Stomach smooth muscle (tissue), 2 donors: ENCODE measurements at regions not wholly inside any gene's neighbourhood (a gene's known extent, or its start where the extent isn't known, plus 50 kb on each side); places are given as distances from the start of the nearest gene placed in this dataset.

Experiments used
- H3K27ac ChIP-seq: one replicate; pipeline ENCODE4 v1.7.0; 2013; ENCODE audit warnings: mild to moderate bottlenecking, low read length, inconsistent platforms
- H3K27me3 ChIP-seq, 2 donors: one replicate each; pipeline ENCODE4 v1.7.0; 2013; ENCODE audit warnings: low read length in 2 of 2; ENCODE audit not compliant: insufficient read depth in 2 of 2, control insufficient read depth in 1 of 2
- H3K36me3 ChIP-seq, 2 donors: one replicate each; pipeline ENCODE4 v1.7.0; 2013; ENCODE audit warnings: low read length in 2 of 2; ENCODE audit not compliant: control insufficient read depth in 2 of 2, insufficient read depth in 2 of 2
- H3K4me1 ChIP-seq: one replicate; pipeline ENCODE4 v1.7.0; 2013; ENCODE audit warnings: low read length; ENCODE audit not compliant: control insufficient read depth, insufficient read depth
- H3K4me3 ChIP-seq, 2 donors: one replicate each; pipeline ENCODE4 v1.7.0; 2013; ENCODE audit warnings: low read length in 2 of 2
- H3K9ac ChIP-seq, 2 donors: one replicate each; pipeline ENCODE4 v1.7.0; 2013; ENCODE audit warnings: low read length in 2 of 2, mild to moderate bottlenecking in 1 of 2
- H3K9me3 ChIP-seq, 2 donors: one replicate each; pipeline ENCODE4 v1.7.0; 2013; ENCODE audit warnings: low read length in 2 of 2; ENCODE audit not compliant: control insufficient read depth in 2 of 2
- donor health status: healthy.
- donor health status: Pancreatic carcinoma.

DNA sequence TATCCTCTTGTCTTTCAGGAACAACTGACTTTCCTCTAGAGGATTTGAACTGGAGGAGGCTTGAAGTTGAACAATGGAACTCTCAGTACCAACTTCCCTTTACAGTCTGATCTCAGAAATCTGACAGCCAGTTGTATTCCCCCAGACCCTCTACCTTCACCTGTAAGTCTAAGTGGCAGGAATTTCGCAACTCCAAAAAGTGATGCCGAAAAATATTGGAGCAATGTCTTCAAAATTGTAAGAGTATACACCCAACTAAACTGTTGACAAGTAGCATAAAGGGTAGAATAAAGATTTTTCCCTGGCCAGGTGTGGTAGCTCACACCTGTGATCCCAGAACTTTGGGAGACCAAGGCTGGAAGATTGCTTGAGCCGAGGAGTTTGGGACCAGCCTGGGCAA, 69.1 kb upstream of the CFAP20DC start:
- no peak overlapping the region for H3K9ac ChIP-seq
- H3K4me1 ChIP-seq = no peaks in the 10 kb centered on the region
- H3K36me3 ChIP-seq = no peaks in the 10 kb centered on the region
- no peak overlapping the region for H3K27ac ChIP-seq
- peaks cover 0 to 3% of the 10 kb centered on the region in 2 donors for H3K9me3 ChIP-seq
- H3K4me3 ChIP-seq = no peak overlapping the region
- H3K27me3 ChIP-seq = no peaks in the 10 kb centered on the region

DNA sequence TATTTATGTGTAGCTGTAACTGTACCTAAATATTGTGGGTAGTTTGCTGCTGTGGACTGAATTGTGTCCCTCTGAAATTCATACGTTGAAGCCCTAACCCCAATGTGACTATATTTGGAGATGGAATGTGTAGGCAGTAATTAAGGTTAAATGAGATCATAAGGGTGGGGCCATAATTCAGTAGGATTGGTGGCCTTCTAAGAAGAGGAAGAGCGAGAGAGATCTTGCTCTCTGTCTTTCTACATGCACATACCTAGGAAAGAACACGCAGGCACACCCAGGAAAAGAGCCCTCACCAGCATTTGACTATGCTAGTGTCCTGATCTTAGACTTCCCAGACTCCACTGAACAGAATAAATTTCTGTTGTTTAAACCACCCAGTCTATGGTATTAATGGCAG, 67.6 kb upstream of the CFAP20DC start:
- Histone ChIP-seq H3K9ac (no peak overlapping the region), H3K36me3 (no peaks in the 10 kb centered on the region), H3K27me3 (no peaks in the 10 kb centered on the region), H3K9me3 (peaks cover 0 to 3% of the 10 kb centered on the region in 2 donors), H3K4me1 (no peaks in the 10 kb centered on the region), H3K4me3 (no peak overlapping the region), H3K27ac (no peak overlapping the region)

DNA sequence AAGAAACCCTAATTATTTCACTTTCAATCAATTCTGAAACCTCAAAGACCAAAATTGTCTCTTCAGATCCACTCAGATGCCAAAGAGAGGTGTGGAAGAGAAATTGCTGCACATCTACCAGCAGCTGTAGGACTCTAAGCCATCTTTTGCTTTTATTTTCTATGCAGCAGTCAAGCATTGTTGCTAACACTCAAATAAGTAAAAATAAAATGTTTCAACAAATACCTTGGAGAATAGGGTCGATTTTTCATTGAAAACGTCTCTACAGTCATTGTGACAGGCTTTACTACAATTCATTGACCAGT, 66.4 kb upstream of the CFAP20DC start:
- H3K27ac ChIP-seq = no peak overlapping the region
- no peak overlapping the region for H3K9ac ChIP-seq
- H3K4me3 ChIP-seq = no peak overlapping the region
- no peaks in the 10 kb centered on the region for H3K4me1 ChIP-seq
- H3K36me3 ChIP-seq = no peaks in the 10 kb centered on the region
- peaks cover 0 to 3% of the 10 kb centered on the region in 2 donors for H3K9me3 ChIP-seq
- no peaks in the 10 kb centered on the region for H3K27me3 ChIP-seq

- peaks cover 0 to 3% of the 10 kb centered on the region in 2 donors for H3K9me3 ChIP-seq
- H3K27ac ChIP-seq = no peak overlapping the region
- H3K4me1 ChIP-seq = no peaks in the 10 kb centered on the region
- H3K9ac ChIP-seq = no peak overlapping the region
- no peaks in the 10 kb centered on the region for H3K36me3 ChIP-seq
- H3K27me3 ChIP-seq = no peaks in the 10 kb centered on the region
- H3K4me3 ChIP-seq = no peak overlapping the region
These were observed 65.8 kb upstream of the CFAP20DC start for GRCh38 chr3:59115364-59116232.

DNA sequence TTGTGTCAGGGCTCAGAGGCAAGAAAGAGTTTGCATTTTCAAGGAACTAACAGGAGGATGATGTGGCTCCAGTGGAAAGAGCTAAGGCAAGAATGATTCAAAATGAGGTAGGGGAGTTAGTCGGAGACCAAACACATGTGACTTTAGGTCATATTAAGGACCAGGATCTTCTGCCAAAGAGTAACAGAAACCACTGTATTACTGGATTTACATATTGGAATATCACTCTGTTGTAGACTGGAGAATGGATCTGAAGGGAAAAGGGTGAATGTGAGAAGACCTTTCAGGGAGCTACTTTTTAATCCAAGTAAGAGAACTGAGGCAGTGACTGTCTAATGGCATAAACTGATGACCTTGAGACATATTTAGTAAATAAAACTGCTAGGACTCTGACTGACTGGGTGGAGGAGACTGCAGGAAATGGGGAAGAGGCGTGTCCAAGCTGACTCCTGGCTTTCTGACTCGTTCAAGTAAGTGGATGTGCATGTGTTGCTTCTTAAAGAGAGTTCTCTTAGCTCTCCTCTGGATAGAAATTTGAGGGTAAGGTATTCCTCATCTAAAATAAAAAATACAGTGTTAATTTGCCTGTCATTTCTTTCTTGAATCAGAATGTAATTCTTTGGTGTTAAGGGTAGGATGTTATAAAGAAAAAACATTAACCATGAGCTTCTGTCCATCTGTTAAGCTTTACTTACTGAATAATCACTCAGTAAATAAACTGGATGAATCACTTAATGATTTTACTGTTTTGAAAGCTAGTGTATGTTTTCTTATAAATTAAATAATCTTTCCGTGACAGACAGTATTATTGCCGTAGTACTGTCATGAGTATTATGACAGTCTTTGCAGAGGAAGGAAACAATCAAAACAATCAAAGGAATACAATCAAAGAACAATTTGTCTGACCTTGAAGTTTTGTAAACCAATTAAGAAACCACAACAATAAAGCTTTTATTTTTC, 58.3 kb upstream of the CFAP20DC start:
- Histone ChIP-seq H3K9ac (no peak overlapping the region), H3K4me3 (no peak overlapping the region), H3K36me3 (no peaks in the 10 kb centered on the region), H3K27me3 (no peaks in the 10 kb centered on the region), H3K27ac (no peak overlapping the region), H3K4me1 (no peaks in the 10 kb centered on the region), H3K9me3 (no peaks in the 10 kb centered on the region)

- H3K9me3 ChIP-seq = no peaks in the 10 kb centered on the region
- no peaks in the 10 kb centered on the region for H3K36me3 ChIP-seq
- H3K9ac ChIP-seq = no peak overlapping the region
- no peaks in the 10 kb centered on the region for H3K4me1 ChIP-seq
- H3K27ac ChIP-seq = no peak overlapping the region
- H3K4me3 ChIP-seq = no peak overlapping the region
- H3K27me3 ChIP-seq = no peaks in the 10 kb centered on the region
These were observed 56.3 kb upstream of the CFAP20DC start for GRCh38 chr3:59106085-59106648.

DNA sequence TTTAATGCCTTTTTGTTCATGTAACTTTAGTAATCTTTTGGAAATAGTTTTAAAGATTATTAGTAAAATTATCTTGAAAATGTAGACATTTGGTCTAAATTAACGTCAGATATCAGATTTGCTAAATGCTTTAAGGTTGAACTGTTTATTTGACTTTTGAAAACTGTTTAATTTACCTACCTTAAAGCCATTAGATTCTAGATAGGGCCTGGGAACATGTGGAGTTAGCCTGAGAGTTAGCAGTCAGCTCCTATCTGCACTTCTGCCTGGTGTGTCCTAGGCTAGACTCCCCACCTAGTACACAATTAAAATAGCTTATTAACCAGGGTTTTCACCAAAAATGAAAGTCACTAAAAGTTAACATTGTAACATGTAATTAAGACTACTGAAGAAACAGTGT, 53.7 kb upstream of the CFAP20DC start:
- Histone ChIP-seq H3K27me3 (no peaks in the 10 kb centered on the region), H3K36me3 (no peaks in the 10 kb centered on the region), H3K4me1 (no peaks in the 10 kb centered on the region), H3K9me3 (no peaks in the 10 kb centered on the region), H3K27ac (no peak overlapping the region), H3K4me3 (no peak overlapping the region), H3K9ac (no peak overlapping the region)

GRCh38 chr3:59101231-59101736, 51.5 kb upstream of the CFAP20DC start:
- Histone ChIP-seq H3K9ac (no peak overlapping the region), H3K4me3 (no peak overlapping the region), H3K4me1 (no peaks in the 10 kb centered on the region), H3K27me3 (no peaks in the 10 kb centered on the region), H3K27ac (no peak overlapping the region), H3K36me3 (no peaks in the 10 kb centered on the region), H3K9me3 (no peaks in the 10 kb centered on the region)
